PC-9 (cell line): ENCODE measurements at regions not wholly inside any gene's neighbourhood (a gene's known extent, or its start where the extent isn't known, plus 50 kb on each side); places are given as distances from the start of the nearest gene placed in this dataset.
"Not testable (repeated sequence)": the region's sequence is repeated elsewhere in the genome, so short reads cannot be mapped to it uniquely, and the experiment has no call there.

Experiments
- BruUV-seq: library from RNA; stranded (reverse); fragments of 400-500 nt; replicated peaks from 2 replicates; lab custom pipeline; 2021; lab: Mats Ljungman, UMichigan
- CTCF ChIA-PET: fragments of 300-600 bp; sonication (Branson Sonifier 250); formaldehyde crosslinking; loops from one replicate; lab custom pipeline; 2022; ENCODE audit warnings: antibody characterized with exemption; lab: Charles Lee
- POLR2A ChIA-PET: fragments of 300-600 bp; sonication (Branson Sonifier 250); formaldehyde crosslinking; loops from one replicate; lab custom pipeline; 2022; ENCODE audit warnings: antibody characterized with exemption; ENCODE audit not compliant: unreplicated experiment; lab: Charles Lee
- DNase-seq, 2 experiments: peaks; one replicate each; pipeline versions ENCODE4 v3.0.0 to v3.0.0-alpha.2; 2015 to 2022; ENCODE audit warnings: mixed read lengths in 1 of 2
- H2AFZ ChIP-seq: fragments of 200-600 bp; sonication (generic); 2 replicates; pipeline ENCODE4 v1.8.1; 2017; ENCODE audit warnings: antibody characterized with exemption
- H3F3A ChIP-seq: fragments of 200-600 bp; sonication (generic); 2 replicates; pipeline ENCODE4 v1.8.1; 2017; ENCODE audit warnings: antibody characterized with exemption, mild to moderate bottlenecking, low read depth; ENCODE audit not compliant: insufficient read depth
- H3K27ac ChIP-seq: fragments of 200-600 bp; sonication (generic); 2 replicates; pipeline ENCODE4 v1.6.1; 2016; ENCODE audit warnings: mixed run types
- H3K27me3 ChIP-seq: fragments of 200-600 bp; sonication (generic); 2 replicates; pipeline ENCODE4 v1.6.1; 2016; ENCODE audit warnings: low read depth, mixed run types; ENCODE audit not compliant: insufficient read depth
- H3K36me3 ChIP-seq: fragments of 200-600 bp; sonication (generic); 2 replicates; pipeline ENCODE4 v1.6.1; 2016; ENCODE audit warnings: low read depth, mixed run types
- H3K4me1 ChIP-seq: fragments of 200-600 bp; sonication (generic); replicated peaks from 2 replicates; pipeline ENCODE4 v1.6.1; 2016; ENCODE audit warnings: mixed run types; ENCODE audit not compliant: insufficient read depth
- H3K4me2 ChIP-seq: fragments of 200-600 bp; sonication (generic); 2 replicates; pipeline ENCODE4 v1.6.1; 2017; ENCODE audit warnings: mixed run types
- H3K4me3 ChIP-seq: fragments of 200-600 bp; sonication (generic); 2 replicates; pipeline ENCODE4 v1.6.1; 2016; ENCODE audit warnings: mixed run types
- H3K79me2 ChIP-seq: fragments of 200-600 bp; sonication (generic); 2 replicates; pipeline ENCODE4 v1.6.1; 2017; ENCODE audit warnings: low read depth, mixed run types
- H3K9me2 ChIP-seq: fragments of 200-600 bp; sonication (generic); 2 replicates; pipeline ENCODE4 v1.8.1; 2017; ENCODE audit warnings: mild to moderate bottlenecking; ENCODE audit not compliant: insufficient read depth
- H3K9me3 ChIP-seq: fragments of 200-600 bp; sonication (generic); 2 replicates; pipeline ENCODE4 v1.8.1; 2016; ENCODE audit warnings: low read depth; ENCODE audit not compliant: insufficient read depth
- H4K20me1 ChIP-seq: fragments of 200-600 bp; sonication (generic); 2 replicates; pipeline ENCODE4 v1.8.1; 2017; ENCODE audit not compliant: insufficient read depth
- EZH2 ChIP-seq: fragments of 200-600 bp; sonication (generic); IDR thresholded peaks from 2 replicates; pipeline ENCODE4 v1.8.0; 2017; ENCODE audit warnings: antibody characterized with exemption, low read depth
- intact Hi-C: fragments of 100-400 bp; cut with micrococcal nuclease; formaldehyde crosslinking; loops from one replicate; pipeline ENCODE4 v1.10.0; 2022; ENCODE audit not compliant: unreplicated experiment
- TF ChIP-seq, protein P1 (sequence below): fragments of 200-600 bp; sonication (generic); conservative IDR thresholded peaks from 2 replicates; pipeline ENCODE4 v1.6.1; 2017; ENCODE audit warnings: mixed run types, antibody characterized with exemption, mild to moderate bottlenecking, moderate library complexity

DNA sequence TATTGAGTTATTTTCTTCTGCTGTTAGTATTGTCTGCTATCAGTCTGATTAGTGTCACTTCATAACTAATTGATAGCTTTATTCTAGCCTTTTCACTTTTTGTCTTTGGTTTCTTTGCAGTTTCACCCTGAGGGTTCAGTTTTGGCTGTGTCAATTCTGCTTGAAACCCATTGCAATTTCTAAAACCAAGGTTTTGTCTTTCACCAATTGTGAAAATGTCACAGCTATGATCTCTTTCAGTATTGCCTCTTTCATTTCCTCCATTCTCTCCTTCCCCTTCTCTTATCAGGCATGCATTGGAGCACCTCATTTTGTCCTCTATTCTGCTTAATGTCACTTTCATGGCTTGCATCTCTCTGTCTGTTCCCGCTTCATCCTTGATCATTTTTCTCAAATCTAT is 248.1 kb downstream of the YTHDC2 start:
- no peaks in the 10 kb centered on the region for H3K9me2 ChIP-seq
- no TSS peak for BruUV-seq
- ChIA-PET POLR2A (no interaction called here), CTCF (no interaction called here)
- no peak for TF ChIP-seq EZH2
- TF ChIP-seq, protein P1, sequence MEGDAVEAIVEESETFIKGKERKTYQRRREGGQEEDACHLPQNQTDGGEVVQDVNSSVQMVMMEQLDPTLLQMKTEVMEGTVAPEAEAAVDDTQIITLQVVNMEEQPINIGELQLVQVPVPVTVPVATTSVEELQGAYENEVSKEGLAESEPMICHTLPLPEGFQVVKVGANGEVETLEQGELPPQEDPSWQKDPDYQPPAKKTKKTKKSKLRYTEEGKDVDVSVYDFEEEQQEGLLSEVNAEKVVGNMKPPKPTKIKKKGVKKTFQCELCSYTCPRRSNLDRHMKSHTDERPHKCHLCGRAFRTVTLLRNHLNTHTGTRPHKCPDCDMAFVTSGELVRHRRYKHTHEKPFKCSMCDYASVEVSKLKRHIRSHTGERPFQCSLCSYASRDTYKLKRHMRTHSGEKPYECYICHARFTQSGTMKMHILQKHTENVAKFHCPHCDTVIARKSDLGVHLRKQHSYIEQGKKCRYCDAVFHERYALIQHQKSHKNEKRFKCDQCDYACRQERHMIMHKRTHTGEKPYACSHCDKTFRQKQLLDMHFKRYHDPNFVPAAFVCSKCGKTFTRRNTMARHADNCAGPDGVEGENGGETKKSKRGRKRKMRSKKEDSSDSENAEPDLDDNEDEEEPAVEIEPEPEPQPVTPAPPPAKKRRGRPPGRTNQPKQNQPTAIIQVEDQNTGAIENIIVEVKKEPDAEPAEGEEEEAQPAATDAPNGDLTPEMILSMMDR: no peak
- H3K9me3 ChIP-seq: no peaks in the 10 kb centered on the region
- no peaks in the 10 kb centered on the region for H3F3A ChIP-seq
- H3K27ac ChIP-seq: no peak overlapping the region
- DNase-seq: no peak
- no peaks in the 10 kb centered on the region for H3K27me3 ChIP-seq
- no peak overlapping the region for H3K4me2 ChIP-seq
- no peak overlapping the region for H2AFZ ChIP-seq
- no peaks in the 10 kb centered on the region for H3K36me3 ChIP-seq
- no peak overlapping the region for H3K4me3 ChIP-seq
- no peaks in the 10 kb centered on the region for H3K79me2 ChIP-seq
- H3K4me1 ChIP-seq: no peaks in the 10 kb centered on the region
- H4K20me1 ChIP-seq: no peaks in the 10 kb centered on the region
- intact Hi-C loops: no loop called here

- TF ChIP-seq, protein P1: no peak
- TF ChIP-seq EZH2: no peak
- no peak for DNase-seq
- BruUV-seq: no TSS peak
- H3F3A ChIP-seq: no peaks in the 10 kb centered on the region
- POLR2A ChIA-PET: no interaction called here
- H3K27ac ChIP-seq: no peak overlapping the region
- no peaks in the 10 kb centered on the region for H3K4me1 ChIP-seq
- H3K27me3 ChIP-seq: no peaks in the 10 kb centered on the region
- CTCF ChIA-PET: no interaction called here
- no peaks in the 10 kb centered on the region for H3K36me3 ChIP-seq
- no peak overlapping the region for H3K4me2 ChIP-seq
- no peak overlapping the region for H2AFZ ChIP-seq
- intact Hi-C loops: no loop called here
- no peaks in the 10 kb centered on the region for H3K9me2 ChIP-seq
- H3K4me3 ChIP-seq: no peak overlapping the region
- no peaks in the 10 kb centered on the region for H3K9me3 ChIP-seq
- no peaks in the 10 kb centered on the region for H4K20me1 ChIP-seq
- no peaks in the 10 kb centered on the region for H3K79me2 ChIP-seq
These were observed 250.9 kb downstream of the YTHDC2 start for GRCh38 chr5:113764382-113764781.

DNA sequence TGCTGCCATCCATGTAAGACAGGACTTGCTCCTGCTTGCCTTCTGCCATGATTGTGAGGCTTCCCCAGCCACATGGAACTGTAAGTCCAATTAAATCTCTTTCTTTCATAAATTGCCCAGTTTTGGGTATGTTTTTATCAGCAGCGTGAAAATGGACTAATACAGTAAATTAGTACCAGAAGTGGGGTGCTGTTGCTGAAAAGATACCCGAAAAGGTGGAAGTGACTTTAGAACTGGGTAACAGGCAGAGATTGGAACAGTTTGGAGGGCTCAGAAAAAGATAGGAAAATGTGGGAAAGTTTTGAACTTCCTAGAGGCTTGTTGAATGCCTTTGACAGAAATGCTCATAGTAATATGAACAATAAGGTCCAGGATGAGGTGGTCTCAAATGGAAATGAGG is 253.3 kb downstream of the YTHDC2 start:
- H3F3A ChIP-seq, H3K4me2 ChIP-seq, BruUV-seq, POLR2A ChIA-PET, H3K27me3 ChIP-seq, H3K27ac ChIP-seq, H4K20me1 ChIP-seq, H2AFZ ChIP-seq, H3K36me3 ChIP-seq, H3K79me2 ChIP-seq, H3K9me2 ChIP-seq, H3K9me3 ChIP-seq, H3K4me3 ChIP-seq, CTCF ChIA-PET, DNase-seq, intact Hi-C loops, H3K4me1 ChIP-seq: not testable (repeated sequence)

GRCh38 chr5:113770648-113771047 is 257.2 kb downstream of the YTHDC2 start:
- Histone ChIP-seq H3K4me1 (no peaks in the 10 kb centered on the region), H3K9me3 (no peaks in the 10 kb centered on the region), H3K27me3 (no peaks in the 10 kb centered on the region), H3K79me2 (no peaks in the 10 kb centered on the region), H3K27ac (no peak overlapping the region), H3K4me3 (no peak overlapping the region), H2AFZ (no peak overlapping the region), H4K20me1 (no peaks in the 10 kb centered on the region), H3K36me3 (no peaks in the 10 kb centered on the region), H3K9me2 (no peaks in the 10 kb centered on the region), H3F3A (no peaks in the 10 kb centered on the region), H3K4me2 (no peak overlapping the region)
- no peak for TF ChIP-seq EZH2
- TF ChIP-seq, protein P1: no peak
- ChIA-PET POLR2A (no interaction called here), CTCF (no interaction called here)
- intact Hi-C loops: no loop called here
- no TSS peak for BruUV-seq
- DNase-seq: no peak
